NCI-H82 (cell line): ENCODE measurements at regions not wholly inside any gene's neighbourhood (a gene's known extent, or its start where the extent isn't known, plus 50 kb on each side); places are given as distances from the start of the nearest gene placed in this dataset.

ENCODE experiments used
- DNase-seq: peaks from one replicate; lab custom pipeline; 2025; lab: John Stamatoyannopoulos, UW

GRCh38 chr17:34527908-34528470 lies 51.4 kb upstream of the TMEM132E start:
- DNase-seq, result peak; percentile 63

GRCh38 chr17:34527136-34527907 lies 52.1 kb upstream of the TMEM132E start:
- DNase-seq, result no peak

GRCh38 chr17:34525651-34526050 lies 53.7 kb upstream of the TMEM132E start:
- DNase-seq, result peak; percentile 46

GRCh38 chr17:34521955-34522354 lies 57.4 kb upstream of the TMEM132E start:
- DNase-seq, result no peak

- peak; percentile 58 for DNase-seq
These were observed 60.1 kb upstream of the TMEM132E start for GRCh38 chr17:34519282-34519681.

- DNase-seq, result no peak
These were observed 62.0 kb upstream of the TMEM132E start for GRCh38 chr17:34517406-34517805.

DNA sequence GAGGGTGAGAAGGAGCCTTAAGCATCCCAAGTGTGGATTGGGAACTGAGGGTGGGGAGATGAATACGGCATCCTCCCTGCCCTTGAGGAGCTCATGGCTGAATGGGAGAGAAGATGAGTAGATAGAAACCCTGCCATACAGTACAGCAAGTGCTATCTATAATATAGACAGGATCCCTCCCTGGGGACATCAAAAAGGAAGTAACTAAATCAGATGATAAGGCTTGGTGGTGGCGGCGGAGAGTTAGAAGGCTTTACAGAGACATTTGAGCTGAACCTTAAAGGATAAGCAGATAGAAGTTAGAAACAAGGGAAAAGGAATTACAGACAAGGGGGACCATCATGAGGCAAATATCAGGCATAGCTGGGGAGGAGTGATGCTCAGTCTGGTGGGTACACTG lies 67.5 kb upstream of the TMEM132E start:
- DNase-seq, result no peak

DNA sequence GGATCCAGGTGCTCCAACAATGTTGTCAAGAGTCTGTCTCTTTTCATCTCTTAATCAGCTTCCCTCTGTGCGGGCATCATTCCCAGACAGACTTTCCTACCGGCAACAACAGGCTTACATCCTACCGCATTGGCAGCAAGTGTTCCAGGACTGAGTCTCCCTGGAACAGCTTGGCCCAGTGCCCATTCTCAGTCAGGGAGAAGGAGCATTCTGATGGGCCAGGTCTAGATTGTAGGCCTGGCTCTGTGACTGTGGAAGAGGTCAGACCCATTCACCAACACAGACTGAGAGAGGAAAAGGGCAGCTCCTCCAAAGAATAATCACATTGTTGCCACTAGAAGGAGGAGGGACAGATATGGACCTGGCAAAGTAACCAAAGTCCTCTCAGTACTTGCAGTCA lies 68.1 kb upstream of the TMEM132E start:
- DNase-seq, result peak; percentile 24

- DNase-seq, result no peak
These were observed 74.4 kb upstream of the TMEM132E start for GRCh38 chr17:34504814-34505484.

GRCh38 chr17:34503528-34504195 lies 75.7 kb upstream of the TMEM132E start:
- DNase-seq, result no peak

- no peak for DNase-seq
These were observed 77.0 kb upstream of the TMEM132E start for GRCh38 chr17:34502426-34502825.

DNA sequence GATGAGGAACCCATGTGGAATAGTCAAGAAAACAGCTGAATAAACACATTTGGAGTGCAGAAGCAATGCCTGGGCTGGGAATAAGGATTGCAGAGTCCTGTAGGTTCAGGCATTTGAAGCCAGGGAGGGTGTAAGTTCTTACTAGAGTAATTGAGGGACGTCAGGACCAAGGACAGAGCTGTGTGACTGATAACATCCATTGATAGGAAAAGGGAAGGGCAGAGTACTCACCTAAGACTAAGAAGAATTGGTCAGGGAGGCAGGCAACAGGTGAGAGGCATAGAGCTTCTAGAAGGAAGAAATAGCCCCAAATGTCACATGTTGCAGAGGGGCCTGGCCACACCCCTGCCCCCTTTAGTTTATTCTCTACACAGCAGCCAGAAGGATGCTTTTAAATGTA lies 79.8 kb upstream of the TMEM132E start:
- no peak for DNase-seq

- no peak for DNase-seq
These were observed 85.5 kb upstream of the TMEM132E start for GRCh38 chr17:34493917-34494316.

DNA sequence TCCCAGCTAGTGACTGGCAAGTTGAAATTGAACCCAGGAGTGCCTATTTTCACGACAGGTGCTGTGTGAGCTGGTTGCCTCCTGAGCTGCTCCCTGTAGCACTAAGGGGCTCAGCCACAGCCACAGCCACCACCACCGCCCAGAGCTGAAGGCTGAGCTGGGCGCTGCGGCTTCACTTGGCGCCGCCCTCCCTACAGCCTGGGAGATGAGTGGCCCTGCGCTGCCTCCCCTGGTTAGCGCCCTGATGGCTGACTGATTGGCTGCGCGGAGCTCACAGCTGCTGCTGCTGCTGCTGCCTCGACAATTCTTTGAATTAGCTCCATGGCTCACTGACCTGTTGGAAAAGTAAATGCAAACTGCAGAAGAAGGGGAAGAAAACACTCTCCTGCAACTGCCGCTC lies 91.8 kb upstream of the TMEM132E start:
- DNase-seq, result peak; percentile 47

DNA sequence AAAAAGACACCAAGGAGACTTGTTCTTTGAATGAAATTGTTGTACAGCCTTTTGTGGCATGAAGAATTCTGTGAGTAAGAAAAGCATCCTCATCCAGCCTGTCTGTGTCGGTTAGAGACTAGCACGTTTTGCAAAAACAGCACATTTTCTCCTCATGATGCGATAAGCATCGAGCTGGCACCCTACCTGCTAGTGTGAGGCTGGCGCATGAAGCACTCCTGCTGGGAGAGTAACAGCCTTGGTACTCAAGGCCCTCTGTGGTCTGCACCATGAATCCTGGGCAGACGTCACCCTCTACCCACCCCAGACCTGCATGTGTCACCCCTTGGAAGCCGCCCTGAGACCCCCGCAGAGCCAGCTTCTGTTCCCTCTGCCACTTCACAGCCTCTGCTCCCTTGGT lies 92.6 kb upstream of the TMEM132E start:
- no peak for DNase-seq

DNA sequence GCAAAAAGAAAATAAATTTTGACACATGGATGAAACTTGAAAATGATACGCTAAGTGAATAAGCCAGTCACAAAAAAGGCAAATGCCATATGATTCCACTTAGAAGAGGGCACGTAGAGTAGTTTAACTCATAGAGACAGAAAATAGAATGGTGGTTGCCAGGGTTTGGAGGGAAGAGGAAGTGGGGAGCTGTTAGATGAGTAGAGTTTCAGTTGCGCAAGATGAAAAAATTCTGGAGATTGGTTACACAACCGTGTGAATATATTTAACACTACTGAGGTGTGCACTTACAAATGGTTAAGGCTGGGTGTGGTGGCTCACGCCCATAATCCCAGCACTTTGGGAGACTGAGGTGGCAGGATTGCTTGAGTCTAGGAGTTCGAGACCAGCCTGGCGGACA lies 93.4 kb upstream of the TMEM132E start:
- no peak for DNase-seq

DNA sequence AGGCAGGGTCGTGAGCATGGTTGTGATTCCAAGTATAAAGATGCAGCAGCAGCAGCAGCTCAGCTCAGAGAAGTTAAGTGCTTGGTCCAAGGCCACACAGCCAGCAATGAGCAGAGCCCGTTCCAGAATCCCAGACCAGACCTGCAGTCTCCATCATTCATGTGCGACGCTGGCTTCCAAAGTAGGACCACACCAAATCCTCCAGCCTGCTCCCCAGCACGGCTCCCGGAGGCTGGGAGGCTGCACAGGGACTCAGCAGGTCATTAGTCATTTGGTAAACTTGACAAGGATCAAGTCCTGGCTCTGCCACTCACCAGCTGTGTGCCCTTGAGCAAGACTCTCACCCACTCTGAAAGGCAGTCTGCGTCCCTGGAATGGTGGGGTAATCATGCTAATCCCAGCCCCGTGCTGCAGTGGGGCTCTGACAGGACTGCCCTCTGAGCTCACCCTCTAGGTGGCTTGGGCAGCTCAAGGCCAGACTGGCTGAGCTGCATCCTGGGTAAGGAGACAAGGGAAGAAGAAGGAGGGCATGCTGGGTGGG lies 95.1 kb upstream of the TMEM132E start:
- DNase-seq, result no peak

DNA sequence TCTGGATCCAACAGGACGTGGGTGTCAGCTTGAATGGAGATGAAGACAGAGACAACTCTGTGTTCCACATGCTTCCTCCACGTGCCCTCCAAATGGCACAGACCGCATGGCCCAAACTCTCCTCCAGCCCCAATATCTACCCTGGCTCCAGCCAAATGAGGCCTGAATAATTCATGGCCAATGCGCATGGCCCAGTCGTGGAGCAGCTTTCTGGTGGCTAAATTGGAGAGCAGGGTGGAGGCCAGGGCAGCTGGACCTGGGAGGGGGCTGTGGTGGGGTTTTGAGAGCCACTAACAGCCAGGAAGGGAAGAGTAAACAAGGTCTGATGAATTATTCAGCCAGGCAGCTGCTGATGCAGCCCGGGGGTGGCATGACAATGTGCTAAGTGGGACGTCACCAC lies 96.7 kb upstream of the TMEM132E start:
- no peak for DNase-seq

DNA sequence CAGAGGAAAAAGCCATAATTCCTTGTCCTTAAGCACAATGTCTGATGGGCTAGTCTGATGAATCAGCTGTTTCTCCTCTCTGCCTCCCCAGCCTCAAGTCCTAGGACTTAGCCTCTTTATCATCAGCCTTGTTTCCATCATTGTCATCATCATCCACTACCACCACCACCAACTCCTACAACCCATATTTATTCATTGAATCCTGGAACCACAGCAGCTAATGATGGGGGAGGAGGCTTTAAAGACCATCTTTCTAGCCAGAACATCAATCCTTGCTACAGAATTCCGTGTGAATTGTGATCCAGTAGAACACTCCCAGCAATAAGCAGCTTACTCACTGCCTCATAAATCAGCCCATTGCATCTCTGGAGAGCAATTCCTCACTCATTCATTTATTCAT lies 97.6 kb upstream of the TMEM132E start:
- DNase-seq, result no peak

- DNase-seq, result no peak
These were observed 100.0 kb upstream of the TMEM132E start for GRCh38 chr17:34479371-34479770.

- DNase-seq, result no peak
These were observed 101.1 kb upstream of the TMEM132E start for GRCh38 chr17:34478244-34478643.

GRCh38 chr17:34475296-34475695 lies 104.1 kb upstream of the TMEM132E start:
- DNase-seq, result peak; percentile 26

DNA sequence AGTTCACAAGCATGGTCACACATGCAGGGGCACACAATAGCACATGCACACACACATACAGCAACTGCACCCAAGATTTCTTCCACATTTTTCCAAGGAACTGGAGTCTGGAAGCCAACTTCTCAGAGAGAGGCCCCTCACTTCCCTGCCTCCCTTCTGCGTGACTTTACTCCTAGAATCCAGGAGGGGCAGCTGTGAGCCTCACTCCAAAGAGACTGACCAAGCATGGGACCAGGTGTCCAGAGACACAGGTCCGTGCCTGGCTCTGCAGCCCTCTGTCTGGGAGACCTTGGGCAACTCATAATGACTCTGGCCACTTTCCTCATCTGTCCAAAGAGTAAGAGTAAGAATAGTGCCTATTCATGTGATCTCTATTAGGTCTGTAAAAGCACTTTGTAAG lies 104.7 kb upstream of the TMEM132E start:
- DNase-seq, result peak; percentile 9
